ENCODE measurements at regions not wholly inside any gene's neighbourhood (a gene's known extent, or its start where the extent isn't known, plus 50 kb on each side); places are given as distances from the start of the nearest gene placed in this dataset.

DNA sequence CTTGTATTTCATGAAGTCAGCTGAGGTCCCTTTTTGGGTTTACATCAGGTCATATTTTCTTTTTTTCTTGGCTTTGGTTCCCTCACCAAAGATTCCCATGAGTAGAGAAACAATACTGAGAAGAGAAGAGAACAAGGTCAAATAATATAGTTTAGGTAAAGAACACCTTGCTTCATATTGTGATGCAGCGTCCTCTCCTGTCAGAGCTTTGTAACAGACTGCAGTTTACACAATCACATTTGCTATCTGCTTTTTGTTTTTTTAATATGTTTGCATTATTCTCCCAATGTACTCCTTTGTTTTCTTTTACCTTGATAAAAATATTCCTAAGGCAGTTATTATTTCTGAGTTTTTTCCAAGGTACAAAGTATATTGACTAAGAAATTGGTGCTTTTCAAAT, 283.2 kb downstream of the SHOX2 start:
- TF ChIP-seq EZH2 (IDR thresholded peaks at IDR 0.05; ENCODE audit: borderline replicate concordance, insufficient read depth, low read length, poor library complexity, severe bottlenecking): no peak
- TF ChIP-seq, protein P1, sequence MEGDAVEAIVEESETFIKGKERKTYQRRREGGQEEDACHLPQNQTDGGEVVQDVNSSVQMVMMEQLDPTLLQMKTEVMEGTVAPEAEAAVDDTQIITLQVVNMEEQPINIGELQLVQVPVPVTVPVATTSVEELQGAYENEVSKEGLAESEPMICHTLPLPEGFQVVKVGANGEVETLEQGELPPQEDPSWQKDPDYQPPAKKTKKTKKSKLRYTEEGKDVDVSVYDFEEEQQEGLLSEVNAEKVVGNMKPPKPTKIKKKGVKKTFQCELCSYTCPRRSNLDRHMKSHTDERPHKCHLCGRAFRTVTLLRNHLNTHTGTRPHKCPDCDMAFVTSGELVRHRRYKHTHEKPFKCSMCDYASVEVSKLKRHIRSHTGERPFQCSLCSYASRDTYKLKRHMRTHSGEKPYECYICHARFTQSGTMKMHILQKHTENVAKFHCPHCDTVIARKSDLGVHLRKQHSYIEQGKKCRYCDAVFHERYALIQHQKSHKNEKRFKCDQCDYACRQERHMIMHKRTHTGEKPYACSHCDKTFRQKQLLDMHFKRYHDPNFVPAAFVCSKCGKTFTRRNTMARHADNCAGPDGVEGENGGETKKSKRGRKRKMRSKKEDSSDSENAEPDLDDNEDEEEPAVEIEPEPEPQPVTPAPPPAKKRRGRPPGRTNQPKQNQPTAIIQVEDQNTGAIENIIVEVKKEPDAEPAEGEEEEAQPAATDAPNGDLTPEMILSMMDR (IDR thresholded peaks at IDR 0.05; ENCODE audit: poor library complexity, severe bottlenecking): no peak
- TF ChIP-seq POLR2AphosphoS5 (IDR thresholded peaks at IDR 0.05): no peak
- no peak for TF ChIP-seq EP300 (conservative IDR thresholded peaks at IDR 0.05; ENCODE audit: poor library complexity, severe bottlenecking)
- no peak for TF ChIP-seq SMC3 (conservative IDR thresholded peaks at IDR 0.05; ENCODE audit: poor library complexity)
- no peak for TF ChIP-seq RAD21 (conservative IDR thresholded peaks at IDR 0.05)
- no peak for TF ChIP-seq TAF1 (IDR thresholded peaks at IDR 0.05; ENCODE audit: low read depth)
- no peak for TF ChIP-seq MXI1 (conservative IDR thresholded peaks at IDR 0.05; ENCODE audit: poor library complexity, severe bottlenecking)
